Lower lobe of right lung (tissue), 2 donors: ENCODE measurements at regions not wholly inside any gene's neighbourhood (a gene's known extent, or its start where the extent isn't known, plus 50 kb on each side); places are given as distances from the start of the nearest gene placed in this dataset.

Experiments
- ATAC-seq, 2 donors: fragments of 200-7000 bp; cut with Tn5 transposase; one replicate each; pipeline ENCODE4 v1.9.1; 2020 to 2022; ENCODE audit warnings: mild to moderate bottlenecking in 2 of 2, moderate library complexity in 2 of 2
- DNase-seq: peaks from one replicate; pipeline ENCODE4 v3.0.0-alpha.2; 2020
- H3K27ac ChIP-seq: fragments of 200-600 bp; one replicate; pipeline ENCODE4 v1.8.0; 2022
- H3K27me3 ChIP-seq: fragments of 200-600 bp; one replicate; pipeline ENCODE4 v1.8.0; 2022; ENCODE audit warnings: low read depth
- H3K36me3 ChIP-seq: fragments of 200-600 bp; one replicate; pipeline ENCODE4 v1.8.0; 2022; ENCODE audit warnings: mild to moderate bottlenecking
- H3K4me1 ChIP-seq: fragments of 200-600 bp; one replicate; pipeline ENCODE4 v1.8.0; 2022
- H3K4me3 ChIP-seq: fragments of 200-600 bp; one replicate; pipeline ENCODE4 v1.8.0; 2022; ENCODE audit warnings: mild to moderate bottlenecking
- H3K9me3 ChIP-seq: fragments of 200-600 bp; one replicate; pipeline ENCODE4 v1.8.0; 2022
- intact Hi-C: fragments of 100-400 bp; cut with DNase I; formaldehyde crosslinking; loops from one replicate; pipeline ENCODE4 v1.11.0; 2022
- TF ChIP-seq, protein P1 (sequence below): fragments of 200-600 bp; IDR thresholded peaks from one replicate; pipeline ENCODE4 v1.8.0; 2022; ENCODE audit warnings: antibody characterized with exemption, mild to moderate bottlenecking
- donor health status: DM: no; HTN: yes; CAD: no; lungs with severe emphysema.

DNA sequence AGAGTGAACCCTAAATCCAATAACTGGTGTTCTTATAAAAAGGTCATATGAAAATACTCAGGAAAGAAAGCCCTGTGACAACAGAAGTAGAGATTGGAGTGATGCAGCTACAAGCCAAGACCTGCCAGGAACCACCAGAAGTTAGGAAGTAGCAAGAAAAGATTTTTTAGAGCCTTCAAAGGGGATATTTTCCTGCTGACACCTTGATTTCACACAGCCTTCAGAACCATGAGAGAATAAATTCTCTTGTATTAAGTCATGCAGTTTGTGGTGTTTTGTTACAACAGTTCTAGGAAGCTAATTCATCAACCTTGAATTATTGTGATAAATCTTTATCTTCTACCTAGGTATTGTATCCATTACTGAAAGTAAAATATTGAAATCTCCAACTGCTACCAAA, 81.0 kb downstream of the HYCC1 start:
- no peak overlapping the region for H3K4me3 ChIP-seq
- no peak overlapping the region for H3K27ac ChIP-seq
- H3K9me3 ChIP-seq, result no peaks in the 10 kb centered on the region
- DNase-seq (no peak), ATAC-seq (no peak)
- intact Hi-C loops, result no loop called here
- H3K27me3 ChIP-seq, result no peaks in the 10 kb centered on the region
- peaks cover 9% of the 10 kb centered on the region for H3K4me1 ChIP-seq
- no peaks in the 10 kb centered on the region for H3K36me3 ChIP-seq
- TF ChIP-seq, protein P1, sequence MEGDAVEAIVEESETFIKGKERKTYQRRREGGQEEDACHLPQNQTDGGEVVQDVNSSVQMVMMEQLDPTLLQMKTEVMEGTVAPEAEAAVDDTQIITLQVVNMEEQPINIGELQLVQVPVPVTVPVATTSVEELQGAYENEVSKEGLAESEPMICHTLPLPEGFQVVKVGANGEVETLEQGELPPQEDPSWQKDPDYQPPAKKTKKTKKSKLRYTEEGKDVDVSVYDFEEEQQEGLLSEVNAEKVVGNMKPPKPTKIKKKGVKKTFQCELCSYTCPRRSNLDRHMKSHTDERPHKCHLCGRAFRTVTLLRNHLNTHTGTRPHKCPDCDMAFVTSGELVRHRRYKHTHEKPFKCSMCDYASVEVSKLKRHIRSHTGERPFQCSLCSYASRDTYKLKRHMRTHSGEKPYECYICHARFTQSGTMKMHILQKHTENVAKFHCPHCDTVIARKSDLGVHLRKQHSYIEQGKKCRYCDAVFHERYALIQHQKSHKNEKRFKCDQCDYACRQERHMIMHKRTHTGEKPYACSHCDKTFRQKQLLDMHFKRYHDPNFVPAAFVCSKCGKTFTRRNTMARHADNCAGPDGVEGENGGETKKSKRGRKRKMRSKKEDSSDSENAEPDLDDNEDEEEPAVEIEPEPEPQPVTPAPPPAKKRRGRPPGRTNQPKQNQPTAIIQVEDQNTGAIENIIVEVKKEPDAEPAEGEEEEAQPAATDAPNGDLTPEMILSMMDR, result no peak

DNA sequence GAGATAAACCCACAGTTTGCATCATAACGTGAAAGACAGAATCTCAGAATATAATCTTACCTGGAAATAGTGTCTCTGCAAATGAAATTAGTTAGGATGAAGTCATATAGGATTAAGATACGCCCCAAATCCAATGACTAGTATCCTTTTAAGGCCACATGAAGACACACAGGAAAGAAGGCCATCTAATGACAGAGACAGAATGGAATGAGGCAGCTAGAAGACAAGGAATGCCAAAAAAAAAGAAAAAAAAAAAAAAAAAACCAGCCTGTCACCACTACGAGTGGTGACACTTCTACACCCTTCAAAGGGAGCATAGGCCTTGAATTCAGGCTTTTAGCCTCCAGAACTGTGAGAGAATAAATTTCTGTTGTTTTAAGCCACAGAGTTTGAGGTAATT, 82.9 kb downstream of the HYCC1 start:
- ATAC-seq, result no peak
- intact Hi-C loops, result no loop called here

DNA sequence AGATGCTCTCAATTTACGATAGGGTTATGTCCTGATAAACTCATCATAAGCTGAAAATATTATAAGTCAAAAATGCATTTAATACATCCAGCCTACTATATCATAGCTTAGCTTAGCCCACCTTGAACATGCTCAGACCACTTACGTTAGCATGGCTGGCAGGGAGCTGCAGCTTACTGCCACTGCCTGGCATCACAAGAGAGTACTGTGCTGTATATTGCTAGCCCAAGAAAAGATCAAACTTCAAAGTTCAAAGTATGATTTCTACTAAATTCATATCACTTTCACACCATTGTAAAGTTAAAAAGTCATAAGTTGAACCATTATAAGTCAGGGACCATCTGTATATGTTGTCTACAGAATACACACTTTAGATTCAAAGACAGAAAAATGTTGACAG, 91.6 kb downstream of the HYCC1 start:
- H3K27me3 ChIP-seq, result no peaks in the 10 kb centered on the region
- ATAC-seq (no peak), DNase-seq (no peak)
- no peaks in the 10 kb centered on the region for H3K36me3 ChIP-seq
- TF ChIP-seq, protein P1, result no peak
- intact Hi-C loops, result no loop called here
- no peak overlapping the region for H3K4me3 ChIP-seq
- H3K4me1 ChIP-seq, result no peaks in the 10 kb centered on the region
- no peaks in the 10 kb centered on the region for H3K9me3 ChIP-seq
- H3K27ac ChIP-seq, result no peak overlapping the region

More for the DNA sequence above, 82.9 kb downstream of the HYCC1 start:
- H3K27me3 ChIP-seq, result no peaks in the 10 kb centered on the region
- peaks cover 9% of the 10 kb centered on the region for H3K4me1 ChIP-seq
- H3K4me3 ChIP-seq, result no peak overlapping the region
- DNase-seq, result no peak
- no peaks in the 10 kb centered on the region for H3K36me3 ChIP-seq
- no peaks in the 10 kb centered on the region for H3K9me3 ChIP-seq
- no peak overlapping the region for H3K27ac ChIP-seq
- TF ChIP-seq, protein P1, result no peak

DNA sequence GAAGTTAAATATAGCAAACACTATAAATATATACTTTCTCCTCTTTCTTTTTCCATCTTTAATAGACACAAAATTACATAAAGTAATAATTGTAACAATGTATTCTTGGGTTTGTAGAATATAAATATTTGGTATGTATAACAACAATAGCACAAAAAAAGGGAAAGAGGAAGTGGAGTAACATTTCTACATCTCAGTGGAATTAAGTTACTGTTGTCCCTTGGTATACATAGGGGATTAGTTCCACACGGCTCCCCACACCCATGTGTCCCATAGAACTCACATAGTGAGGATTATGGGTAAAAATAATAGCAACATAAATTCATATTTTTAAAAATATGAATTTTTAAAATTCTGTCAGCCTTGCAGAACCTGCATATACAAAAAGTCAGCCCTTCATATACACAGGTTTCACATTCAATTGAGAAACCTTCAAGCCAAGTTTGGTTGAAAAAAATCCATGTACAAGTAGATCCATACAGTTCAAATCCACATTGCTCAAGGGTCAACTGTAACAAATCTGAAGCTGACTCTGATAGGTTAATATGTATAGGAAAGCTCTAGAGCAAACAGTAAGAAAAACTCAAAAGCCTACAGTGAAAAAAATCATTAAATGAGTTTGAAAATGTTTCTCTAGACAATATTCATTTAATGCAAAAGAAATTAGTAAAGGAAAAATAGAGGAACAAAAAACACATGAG, 92.4 kb downstream of the HYCC1 start:
- no peaks in the 10 kb centered on the region for H3K36me3 ChIP-seq
- DNase-seq (no peak), ATAC-seq (no peak)
- no peak overlapping the region for H3K27ac ChIP-seq
- intact Hi-C loops, result no loop called here
- H3K27me3 ChIP-seq, result no peaks in the 10 kb centered on the region
- no peaks in the 10 kb centered on the region for H3K4me1 ChIP-seq
- TF ChIP-seq, protein P1, result no peak
- no peaks in the 10 kb centered on the region for H3K9me3 ChIP-seq
- no peak overlapping the region for H3K4me3 ChIP-seq

DNA sequence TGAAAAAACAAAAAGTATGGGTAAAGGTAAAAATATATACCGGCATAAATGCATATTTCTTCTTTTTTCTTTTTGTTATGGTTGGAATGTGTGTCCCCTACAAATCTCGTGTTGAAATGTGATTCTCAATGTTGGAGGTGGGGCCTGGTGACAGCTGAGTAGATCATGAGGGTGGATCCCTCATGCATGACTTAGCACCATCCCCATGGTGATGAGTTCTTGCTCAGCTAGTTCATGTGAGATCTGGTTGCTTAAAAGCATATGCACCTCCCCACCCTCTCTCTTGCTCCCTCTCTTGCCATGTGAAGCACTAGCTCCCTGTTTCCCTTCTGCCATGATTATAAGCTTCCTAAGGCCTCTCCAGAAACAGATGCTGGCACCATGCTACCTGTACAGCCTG, 93.3 kb downstream of the HYCC1 start:
- DNase-seq, result no peak
- no peak overlapping the region for H3K4me3 ChIP-seq
- no peak overlapping the region for H3K27ac ChIP-seq
- intact Hi-C loops, result no loop called here
- ATAC-seq, result no peak
- TF ChIP-seq, protein P1, result no peak
- H3K36me3 ChIP-seq, result no peaks in the 10 kb centered on the region
- H3K27me3 ChIP-seq, result no peaks in the 10 kb centered on the region
- no peaks in the 10 kb centered on the region for H3K9me3 ChIP-seq
- no peaks in the 10 kb centered on the region for H3K4me1 ChIP-seq
